GM19395 (cell line): ENCODE measurements at regions not wholly inside any gene's neighbourhood (a gene's known extent, or its start where the extent isn't known, plus 50 kb on each side); places are given as distances from the start of the nearest gene placed in this dataset.

Experiments
- ATAC-seq: cut with Tn5 transposase; IDR thresholded peaks from one replicate; pipeline ENCODE4 v1.9.1; 2021; ENCODE audit warnings: mild to moderate bottlenecking, moderate library complexity; ENCODE audit not compliant: unreplicated experiment

- ATAC-seq = no peak
Observed at GRCh38 chr4:83172371-83172770, 57.8 kb upstream of the PLAC8 start.

- no peak for ATAC-seq
Observed at GRCh38 chr4:83171436-83172039, 57.0 kb upstream of the PLAC8 start.

GRCh38 chr4:83170952-83171399 lies 56.4 kb upstream of the PLAC8 start:
- ATAC-seq = no peak
